Femur (tissue), 1 donor: ENCODE measurements at regions not wholly inside any gene's neighbourhood (a gene's known extent, or its start where the extent isn't known, plus 50 kb on each side); places are given as distances from the start of the nearest gene placed in this dataset.
A peak's percentile ranks its signal among the peaks of the same experiment; 100 is the strongest.
"Not testable (repeated sequence)": the region's sequence is repeated elsewhere in the genome, so short reads cannot be mapped to it uniquely, and the experiment has no call there.

ENCODE experiments used
- DNase-seq: peaks from one replicate; pipeline ENCODE4 v3.0.0-alpha.2; 2017

DNA sequence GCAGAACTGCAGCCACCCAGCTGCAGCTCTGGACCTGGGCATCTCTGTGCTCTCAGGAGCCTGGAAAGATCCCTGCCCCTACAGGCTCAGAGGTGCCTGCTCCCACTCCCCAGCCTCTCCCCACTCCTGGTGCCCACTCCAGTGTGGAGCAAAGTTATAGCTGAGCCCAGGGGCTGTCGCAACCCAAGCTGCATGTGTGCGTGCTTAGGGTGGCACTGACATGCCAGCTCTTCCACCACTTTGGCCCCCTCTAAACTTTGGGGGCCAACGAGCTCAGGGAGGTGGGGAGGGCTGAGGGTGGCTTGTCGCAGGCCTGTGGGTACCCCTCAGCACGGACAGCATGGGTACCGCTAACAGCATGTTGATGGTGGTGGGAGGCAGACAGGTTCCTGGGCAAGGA is 126.3 kb upstream of the FHL2 start:
- DNase-seq: no peak

- DNase-seq: no peak
These were observed 123.8 kb upstream of the FHL2 start for GRCh38 chr2:105522645-105523044.

GRCh38 chr2:105521616-105522015 is 122.8 kb upstream of the FHL2 start:
- DNase-seq: no peak

GRCh38 chr2:105521176-105521575 is 122.3 kb upstream of the FHL2 start:
- no peak for DNase-seq

GRCh38 chr2:105519516-105519915 is 120.7 kb upstream of the FHL2 start:
- no peak for DNase-seq

DNA sequence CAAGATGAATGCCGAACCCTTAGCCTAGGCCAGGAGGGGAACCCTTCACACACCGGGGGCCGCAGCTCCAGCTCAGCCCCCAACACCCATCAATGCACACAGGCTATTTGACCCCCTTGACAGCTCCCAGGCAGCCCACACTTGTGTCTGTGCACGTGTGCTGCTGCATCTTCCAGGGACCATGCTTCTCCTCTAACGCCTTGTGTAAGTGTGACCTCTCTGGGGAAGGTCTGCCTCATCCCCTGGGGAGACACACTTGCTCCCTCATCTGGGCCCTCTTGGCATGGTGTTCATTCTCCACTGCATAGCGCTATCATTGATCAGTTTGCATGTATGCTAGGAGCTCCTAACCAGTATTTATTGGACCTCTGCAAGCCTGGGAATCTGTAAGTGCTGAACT is 120.0 kb upstream of the FHL2 start:
- DNase-seq: no peak

- peak; percentile 63 for DNase-seq
These were observed 119.2 kb upstream of the FHL2 start for GRCh38 chr2:105517814-105518705.

- DNase-seq: peak; percentile 52
These were observed 116.9 kb upstream of the FHL2 start for GRCh38 chr2:105515581-105516415.

DNA sequence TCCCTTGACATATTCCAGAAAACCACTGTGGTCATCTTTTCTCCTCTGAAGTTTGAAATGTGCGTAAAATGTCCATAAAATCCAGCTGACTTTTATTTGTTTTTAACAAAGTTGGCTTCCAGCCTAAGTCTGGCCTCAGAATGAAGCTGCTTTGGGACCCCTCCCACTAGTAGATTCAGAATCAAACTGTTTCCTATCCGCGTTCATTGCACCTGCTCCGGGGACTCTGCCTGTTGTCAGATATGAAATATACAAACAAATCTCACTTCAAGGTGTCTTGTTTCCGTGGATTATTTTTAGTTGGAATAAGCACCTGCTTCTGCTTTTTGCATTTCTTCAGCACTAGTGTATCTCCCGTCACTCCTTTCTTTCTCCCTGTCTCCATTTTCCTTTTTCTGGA is 115.7 kb upstream of the FHL2 start:
- no peak for DNase-seq

DNA sequence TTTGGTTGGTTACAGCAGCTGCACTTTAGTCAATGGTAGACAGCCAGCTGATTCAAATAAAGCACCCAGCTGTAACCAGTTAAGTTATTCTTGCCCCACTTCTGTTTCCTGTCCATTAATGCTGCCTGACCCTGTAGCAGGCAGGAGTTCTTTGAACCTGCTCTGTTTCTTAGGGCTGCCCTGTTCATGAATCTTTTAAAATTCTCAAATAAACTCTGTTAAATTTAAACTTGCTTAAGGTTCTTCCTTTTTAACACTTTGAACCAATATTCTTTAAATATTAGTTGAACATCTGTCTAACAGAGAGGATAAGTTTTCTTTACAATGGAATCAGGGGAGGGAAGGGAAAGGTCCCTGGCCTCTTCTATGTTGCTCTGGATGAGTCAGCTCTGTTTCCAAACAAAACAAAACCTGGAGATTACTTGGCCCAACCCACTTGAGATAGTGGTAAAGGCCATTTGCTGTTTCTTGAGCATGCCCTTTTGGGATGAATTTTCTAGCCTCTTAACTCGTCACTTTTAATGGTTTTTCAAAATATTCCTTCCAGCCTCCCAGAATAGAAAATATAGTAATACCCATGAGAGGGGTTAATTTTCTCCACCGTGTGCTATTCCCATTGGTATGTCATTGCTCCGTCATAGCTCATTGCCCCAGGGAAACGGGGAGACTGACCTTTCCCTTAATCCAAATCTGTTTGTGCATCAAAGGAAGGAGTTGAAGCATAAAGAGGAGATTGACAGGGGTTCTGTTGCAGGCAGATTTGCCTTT is 112.1 kb upstream of the FHL2 start:
- no peak for DNase-seq

GRCh38 chr2:105509269-105510086 is 110.6 kb upstream of the FHL2 start:
- peak; percentile 45 for DNase-seq

GRCh38 chr2:105506860-105507259 is 108.0 kb upstream of the FHL2 start:
- DNase-seq: not testable (repeated sequence)

- no peak for DNase-seq
These were observed 105.6 kb upstream of the FHL2 start for GRCh38 chr2:105504459-105504858.

DNA sequence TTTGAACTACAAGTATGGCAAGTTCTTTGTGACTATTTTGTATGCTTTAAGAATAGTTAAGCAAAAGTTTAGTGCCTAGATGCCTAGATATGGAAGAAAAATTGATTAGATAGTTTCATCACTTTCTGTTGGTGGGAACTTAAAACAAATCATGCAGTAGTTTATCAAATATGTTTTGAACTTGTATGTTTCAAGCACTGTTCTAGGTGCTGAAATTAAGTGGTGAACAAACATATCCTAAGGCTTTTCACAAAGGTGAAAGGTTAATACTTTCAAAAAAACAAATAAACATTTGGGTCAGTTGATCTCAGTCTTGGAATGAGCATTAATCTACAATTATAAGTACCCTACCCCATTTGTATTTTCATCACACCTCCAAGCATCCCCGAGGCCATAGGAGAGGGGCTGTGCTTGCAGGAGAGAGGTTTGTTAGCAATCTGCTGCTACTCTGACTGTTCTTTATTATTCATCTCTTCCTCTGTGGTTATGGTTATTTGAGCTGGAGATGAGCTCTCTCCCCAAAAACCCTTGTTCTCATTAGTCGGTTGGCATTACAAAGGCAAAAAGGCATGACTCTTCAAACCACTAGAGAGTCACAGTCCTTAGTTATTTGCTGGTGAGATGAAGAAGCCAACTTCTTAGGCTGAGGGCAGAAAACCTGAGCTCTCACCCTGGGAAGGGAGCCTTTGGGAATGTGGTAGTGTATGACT is 103.9 kb upstream of the FHL2 start:
- no peak for DNase-seq

GRCh38 chr2:105498281-105498846 is 99.5 kb upstream of the FHL2 start:
- no peak for DNase-seq

DNA sequence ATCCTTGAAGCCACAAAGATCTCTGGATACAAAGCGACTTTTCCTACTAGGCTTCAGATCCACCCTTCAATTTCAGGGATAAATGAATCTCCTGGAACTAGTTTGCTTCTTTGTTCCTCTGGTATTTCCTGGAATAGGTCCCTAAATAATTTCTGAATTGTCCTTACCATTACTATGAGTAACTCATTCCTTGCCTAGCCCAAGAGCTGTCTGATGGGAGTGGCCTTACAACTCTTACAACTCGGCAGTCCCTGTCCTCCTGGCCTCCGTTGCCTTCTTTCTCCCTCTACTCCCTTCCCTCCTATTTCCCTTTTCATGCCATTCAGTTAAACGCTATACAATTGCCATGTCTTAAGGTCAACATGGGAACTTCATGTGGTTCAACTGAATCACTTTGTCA is 98.2 kb upstream of the FHL2 start:
- DNase-seq: no peak

- DNase-seq: no peak
These were observed 97.4 kb upstream of the FHL2 start for GRCh38 chr2:105496271-105496670.

GRCh38 chr2:105494683-105495425 is 96.0 kb upstream of the FHL2 start:
- DNase-seq: no peak

- no peak for DNase-seq
These were observed 92.1 kb upstream of the FHL2 start for GRCh38 chr2:105490956-105491355.

- DNase-seq: no peak
These were observed 91.4 kb upstream of the FHL2 start for GRCh38 chr2:105490204-105490603.
